ENCODE measurements at regions not wholly inside any gene's neighbourhood (a gene's known extent, or its start where the extent isn't known, plus 50 kb on each side); places are given as distances from the start of the nearest gene placed in this dataset.
"Not testable (repeated sequence)": the region's sequence is repeated elsewhere in the genome, so short reads cannot be mapped to it uniquely, and the experiment has no call there.

- no peak for DNase-seq (ENCODE audit: low spot score)
Observed at GRCh38 chr3:171981271-171981605, 58.1 kb upstream of the FNDC3B start.

- DNase-seq (ENCODE audit: low spot score) = no peak
Observed at GRCh38 chr3:171982828-171983227, 56.5 kb upstream of the FNDC3B start.

- not testable (repeated sequence) for DNase-seq (ENCODE audit: low spot score)
Observed at GRCh38 chr3:171983685-171984084, 55.7 kb upstream of the FNDC3B start.

- no peak for DNase-seq (ENCODE audit: low spot score)
Observed at GRCh38 chr3:171984883-171985282, 54.5 kb upstream of the FNDC3B start.

GRCh38 chr3:171986176-171986575 is 53.2 kb upstream of the FNDC3B start:
- DNase-seq (ENCODE audit: low spot score) = no peak

GRCh38 chr3:171986757-171987518 is 52.4 kb upstream of the FNDC3B start:
- DNase-seq (ENCODE audit: low spot score) = no peak
